GM23338 (cell line): ENCODE measurements at regions not wholly inside any gene's neighbourhood (a gene's known extent, or its start where the extent isn't known, plus 50 kb on each side); places are given as distances from the start of the nearest gene placed in this dataset.

ENCODE experiments used
- ATAC-seq: fragments of 200-7000 bp; cut with Tn5 transposase; 3 replicates; pipeline ENCODE4 v1.9.1; 2020
- DNase-seq: peaks from one replicate; pipeline ENCODE4 v3.0.0-alpha.2; 2015; ENCODE audit warnings: low spot score
- H2AFZ ChIP-seq: fragments of 200-600 bp; sonication (generic); 2 replicates; pipeline ENCODE4 v1.8.0; 2016; ENCODE audit warnings: antibody characterized with exemption, mild to moderate bottlenecking, moderate library complexity
- H3F3A ChIP-seq: fragments of 200-600 bp; sonication (generic); replicated peaks from 2 replicates; pipeline ENCODE4 v1.8.0; 2017; ENCODE audit warnings: antibody characterized with exemption, mixed run types, low read depth
- H3K27ac ChIP-seq: fragments of 200-600 bp; sonication (generic); 2 replicates; pipeline ENCODE4 v1.6.1; 2016; ENCODE audit warnings: low read depth
- H3K27me3 ChIP-seq: fragments of 200-600 bp; sonication (generic); 2 replicates; pipeline ENCODE4 v1.8.0; 2016; ENCODE audit warnings: mild to moderate bottlenecking, mixed run types, moderate library complexity; ENCODE audit not compliant: insufficient read depth
- H3K36me3 ChIP-seq: fragments of 200-600 bp; sonication (generic); 2 replicates; pipeline ENCODE4 v1.8.0; 2016; ENCODE audit warnings: mild to moderate bottlenecking; ENCODE audit not compliant: insufficient read depth
- H3K4me1 ChIP-seq: fragments of 200-600 bp; sonication (generic); 2 replicates; pipeline ENCODE4 v1.8.0; 2016; ENCODE audit warnings: mild to moderate bottlenecking, moderate library complexity; ENCODE audit not compliant: insufficient read depth
- H3K4me2 ChIP-seq: fragments of 200-600 bp; sonication (generic); 2 replicates; pipeline ENCODE4 v1.7.1; 2017; ENCODE audit warnings: mixed run types
- H3K4me3 ChIP-seq: fragments of 200-600 bp; sonication (generic); 2 replicates; pipeline ENCODE4 v1.6.1; 2016; ENCODE audit warnings: mixed run types
- H3K79me2 ChIP-seq: fragments of 200-600 bp; sonication (generic); replicated peaks from 2 replicates; pipeline ENCODE4 v1.8.0; 2017; ENCODE audit warnings: mild to moderate bottlenecking; ENCODE audit not compliant: insufficient read depth
- H3K9me2 ChIP-seq: fragments of 200-600 bp; sonication (generic); 2 replicates; pipeline ENCODE4 v1.8.0; 2017; ENCODE audit not compliant: insufficient read depth
- H4K20me1 ChIP-seq: fragments of 200-600 bp; sonication (generic); replicated peaks from 2 replicates; pipeline ENCODE4 v1.8.0; 2017; ENCODE audit warnings: mild to moderate bottlenecking; ENCODE audit not compliant: insufficient read depth
- H3K27ac Mint-ChIP-seq: 2 replicates; pipeline ENCODE4 v1.8.0; 2020; ENCODE audit warnings: inconsistent platforms, mild to moderate bottlenecking, moderate library complexity, mixed read lengths
- H3K27me3 Mint-ChIP-seq: 3 replicates; pipeline ENCODE4 v1.8.0; 2022; ENCODE audit warnings: low read depth, mild to moderate bottlenecking, moderate library complexity, mixed read lengths, inconsistent platforms; ENCODE audit not compliant: insufficient read depth, poor library complexity
- H3K36me3 Mint-ChIP-seq: 3 replicates; pipeline ENCODE4 v1.8.0; 2021; ENCODE audit warnings: low read depth, mild to moderate bottlenecking, inconsistent platforms, moderate library complexity, mixed read lengths
- H3K4me1 Mint-ChIP-seq: 3 replicates; pipeline ENCODE4 v1.8.0; 2020; ENCODE audit warnings: mild to moderate bottlenecking, inconsistent platforms, mixed read lengths
- H3K4me3 Mint-ChIP-seq: 3 replicates; pipeline ENCODE4 v1.8.0; 2021; ENCODE audit warnings: moderate library complexity, mild to moderate bottlenecking, inconsistent platforms, mixed read lengths
- H3K9me3 Mint-ChIP-seq: 3 replicates; pipeline ENCODE4 v1.8.0; 2020; ENCODE audit warnings: moderate library complexity, mild to moderate bottlenecking, inconsistent platforms, mixed read lengths
- CREB1 ChIP-seq: fragments of 250-450 bp; sonication (Bioruptor Pico); IDR thresholded peaks from 2 replicates; pipeline ENCODE4 v1.5.0; 2020; ENCODE audit warnings: low read depth, mild to moderate bottlenecking, moderate library complexity
- CTCF ChIP-seq, 2 experiments: fragments of 200-600 bp in 1 of 2; sonication (generic) in 1 of 2; conservative IDR thresholded peaks; 2 replicates each; pipeline versions ENCODE4 v1.5.1 to v1.6.1; 2016 to 2017; ENCODE audit warnings: antibody characterized with exemption in 2 of 2, low read depth in 2 of 2, mild to moderate bottlenecking in 2 of 2, moderate library complexity in 1 of 2
- ETS1 ChIP-seq: IDR thresholded peaks from 2 replicates; pipeline ENCODE4 v1.6.1; 2016; ENCODE audit warnings: antibody characterized with exemption
- EZH2 ChIP-seq: fragments of 200-600 bp; sonication (generic); IDR thresholded peaks from one replicate; pipeline ENCODE4 v1.8.0; 2017; ENCODE audit warnings: antibody characterized with exemption, mild to moderate bottlenecking, low read depth; ENCODE audit not compliant: unreplicated experiment
- EZH2phosphoT487 ChIP-seq: fragments of 200-600 bp; sonication (generic); IDR thresholded peaks from one replicate; pipeline ENCODE4 v1.8.1; 2018; ENCODE audit warnings: antibody characterized with exemption; ENCODE audit not compliant: unreplicated experiment
- JUNB ChIP-seq: IDR thresholded peaks from one replicate; pipeline ENCODE4 v1.6.1; 2016; ENCODE audit warnings: antibody characterized with exemption; ENCODE audit not compliant: unreplicated experiment
- NANOG ChIP-seq: IDR thresholded peaks from 2 replicates; pipeline ENCODE4 v1.6.1; 2016; ENCODE audit warnings: antibody characterized with exemption, borderline replicate concordance
- POLR2AphosphoS5 ChIP-seq: IDR thresholded peaks from 2 replicates; pipeline ENCODE4 v1.6.1; 2016; ENCODE audit warnings: antibody characterized with exemption, low read depth
- REST ChIP-seq: IDR thresholded peaks from one replicate; pipeline ENCODE4 v1.6.1; 2018; ENCODE audit warnings: antibody characterized with exemption; ENCODE audit not compliant: unreplicated experiment
- STAT1 ChIP-seq: IDR thresholded peaks from one replicate; pipeline ENCODE4 v1.6.1; 2016; ENCODE audit warnings: antibody characterized with exemption; ENCODE audit not compliant: unreplicated experiment
- ZNF114 ChIP-seq: fragments of 250-450 bp; sonication (Bioruptor Pico); IDR thresholded peaks from 2 replicates; pipeline ENCODE4 v1.5.0; 2020; ENCODE audit warnings: mild to moderate bottlenecking, moderate library complexity
- ZNF331 ChIP-seq: fragments of 250-450 bp; sonication (Bioruptor Pico); IDR thresholded peaks from 2 replicates; pipeline ENCODE4 v1.5.0; 2020; ENCODE audit warnings: low read depth, mild to moderate bottlenecking, moderate library complexity
- ZNF462 ChIP-seq: fragments of 250-450 bp; sonication (Bioruptor Pico); IDR thresholded peaks from 2 replicates; pipeline ENCODE4 v1.5.0; 2020; ENCODE audit warnings: mild to moderate bottlenecking, moderate library complexity

- Histone ChIP-seq H3K4me1 (0 out of 2 replicates have a peak, but pooled peaks cover 5% of the 10 kb centered on the region), H3F3A (no peaks in the 10 kb centered on the region), H3K27ac (no peak overlapping the region), H3K4me2 (no peak overlapping the region), H3K9me2 (no peaks in the 10 kb centered on the region), H3K4me3 (no peak overlapping the region), H4K20me1 (no peaks in the 10 kb centered on the region), H2AFZ (no peak overlapping the region), H3K36me3 (no peaks in the 10 kb centered on the region), H3K27me3 (no peaks in the 10 kb centered on the region), H3K79me2 (no peaks in the 10 kb centered on the region)
- DNase-seq = no peak
- no peak for TF ChIP-seq JUNB
- no peak for TF ChIP-seq ZNF114 (CRISPR knock-in tag)
- no peak for TF ChIP-seq EZH2
- no peak for TF ChIP-seq STAT1
- no peak for TF ChIP-seq EZH2phosphoT487
- TF ChIP-seq REST = no peak
- no peak for TF ChIP-seq CREB1 (CRISPR knock-in tag)
- no peak for TF ChIP-seq NANOG
- TF ChIP-seq ZNF462 = no peak
- no peak for TF ChIP-seq POLR2AphosphoS5
- no peak for TF ChIP-seq ETS1
- no peak for TF ChIP-seq CTCF (conservative IDR thresholded peaks at IDR 0.05; ENCODE audit: low read depth in 2 of 2)
- no peak for TF ChIP-seq ZNF331 (CRISPR knock-in tag)
- peaks cover 16% of the 10 kb centered on the region for H3K4me1 Mint-ChIP-seq
- H3K27ac Mint-ChIP-seq = no peak overlapping the region
- H3K27me3 Mint-ChIP-seq = peaks cover 2% of the 10 kb centered on the region
- no peaks in the 10 kb centered on the region for H3K9me3 Mint-ChIP-seq
- H3K4me3 Mint-ChIP-seq = no peak overlapping the region
- no peaks in the 10 kb centered on the region for H3K36me3 Mint-ChIP-seq
- no peak for ATAC-seq
These were observed 544.7 kb downstream of the SPRY1 start for GRCh38 chr4:123941306-123941705.
